A549 (cell line): ENCODE measurements at regions not wholly inside any gene's neighbourhood (a gene's known extent, or its start where the extent isn't known, plus 50 kb on each side); places are given as distances from the start of the nearest gene placed in this dataset.
A peak's percentile ranks its signal among the peaks of the same experiment; 100 is the strongest.

Experiments used
- ATAC-seq, 2 experiments: fragments of 200-7000 bp in 1 of 2; fragments of >200 bp in 1 of 2; cut with Nextera tagmentation in 1 of 2; cut with Tn5 transposase in 1 of 2; 3 replicates each; pipeline versions ENCODE4 v1.8.0 to v1.9.1; 2018 to 2020; ENCODE audit warnings: mild to moderate bottlenecking in 1 of 2, moderate library complexity in 1 of 2
- CTCF ChIA-PET: fragments of 300-600 bp; sonication (Branson Sonifier 250); formaldehyde crosslinking; extraction: SDS; loops from one replicate; lab custom pipeline; 2021; ENCODE audit warnings: antibody characterized with exemption, inconsistent platforms; lab: Yijun Ruan, JAX
- POLR2A ChIA-PET: fragments of 350-600 bp; formaldehyde crosslinking; extraction: SDS; loops from one replicate; lab custom pipeline; 2021; ENCODE audit warnings: antibody characterized with exemption, inconsistent platforms; lab: Yijun Ruan, JAX
- DNase-seq, 2 experiments: peaks; one replicate each; pipeline versions ENCODE4 v3.0.0 to v3.0.0-alpha.2; 2011 to 2016; ENCODE audit warnings: low read depth in 1 of 2, low spot score in 1 of 2
- FAIRE-seq: peaks from 2 replicates; lab custom pipeline; 2011; peaks lifted over from hg19 to GRCh38; lab: Jason Lieb, UNC
- H3K27ac ChIP-seq, 2 experiments: fragments of >200 bp; sonication (Bioruptor Twin); formaldehyde crosslinking; 3 replicates each; pipeline ENCODE4 v1.5.1; 2016 to 2017
- H3K4me1 ChIP-seq: fragments of >200 bp; sonication (Bioruptor Twin); formaldehyde crosslinking; 3 replicates; pipeline ENCODE4 v1.6.1; 2016
- H3K4me2 ChIP-seq: fragments of >200 bp; sonication (Bioruptor Twin); formaldehyde crosslinking; 3 replicates; pipeline ENCODE4 v1.6.1; 2016
- H3K4me3 ChIP-seq: fragments of >200 bp; sonication (Bioruptor Twin); formaldehyde crosslinking; 3 replicates; pipeline ENCODE4 v1.5.1; 2016
- H3K9me3 ChIP-seq: fragments of >200 bp; sonication (Bioruptor Twin); formaldehyde crosslinking; 3 replicates; pipeline ENCODE4 v1.6.1; 2016
- BCL3 ChIP-seq: fragments of >200 bp; sonication (Bioruptor Twin); formaldehyde crosslinking; IDR thresholded peaks from 3 replicates; pipeline ENCODE4 v1.6.1; 2016
- BHLHE40 ChIP-seq: IDR thresholded peaks from 2 replicates; pipeline ENCODE4 v1.6.1; 2012; ENCODE audit warnings: low read depth, low read length, inconsistent platforms
- CTCF ChIP-seq: fragments of >200 bp; sonication (Bioruptor Twin); formaldehyde crosslinking; IDR thresholded peaks from 3 replicates; pipeline ENCODE4 v1.5.1; 2016
- E2F6 ChIP-seq: IDR thresholded peaks from 2 replicates; pipeline ENCODE4 v1.6.1; 2012; ENCODE audit warnings: low read depth, borderline replicate concordance
- EHMT2 ChIP-seq: fragments of 200-600 bp; sonication (generic); IDR thresholded peaks from 2 replicates; pipeline ENCODE4 v1.6.1; 2016; ENCODE audit warnings: antibody characterized with exemption, low read depth, mild to moderate bottlenecking, moderate library complexity
- FOSL2 ChIP-seq, 2 experiments: fragments of 450-650 bp in 1 of 2; fragments of >200 bp in 1 of 2; sonication (Bioruptor Twin) in 1 of 2; formaldehyde crosslinking; IDR thresholded peaks; 2 replicates each; pipeline versions ENCODE4 v1.5.0 to v1.6.1; 2016 to 2020; ENCODE audit warnings: mild to moderate bottlenecking in 1 of 2, moderate library complexity in 1 of 2
- HMGXB4 ChIP-seq: fragments of 250-450 bp; sonication (Bioruptor Pico); IDR thresholded peaks from 2 replicates; pipeline ENCODE4 v1.5.0; 2021; ENCODE audit warnings: mild to moderate bottlenecking, moderate library complexity, borderline replicate concordance
- JUN ChIP-seq, 2 experiments: fragments of >200 bp; sonication (Bioruptor Twin); formaldehyde crosslinking; IDR thresholded peaks; 2 replicates in 1 of 2; 3 replicates in 1 of 2; pipeline ENCODE4 v1.6.1; 2016 to 2017
- JUNB ChIP-seq: fragments of >200 bp; sonication (Bioruptor Twin); formaldehyde crosslinking; IDR thresholded peaks from 2 replicates; pipeline ENCODE4 v1.6.1; 2016
- MAZ ChIP-seq: fragments of 150-350 bp; IDR thresholded peaks from 2 replicates; pipeline ENCODE4 v1.6.1; 2014; ENCODE audit warnings: antibody characterized with exemption, low read depth, low read length, borderline replicate concordance
- NFE2L2 ChIP-seq: fragments of 150-350 bp; conservative IDR thresholded peaks from 2 replicates; pipeline ENCODE4 v1.6.1; 2014; ENCODE audit warnings: low read length
- RAD21 ChIP-seq, 2 experiments: fragments of >200 bp in 1 of 2; sonication (Bioruptor Twin) in 1 of 2; formaldehyde crosslinking in 1 of 2; IDR thresholded peaks in 1 of 2; conservative IDR thresholded peaks in 1 of 2; 2 replicates in 1 of 2; 3 replicates in 1 of 2; pipeline ENCODE4 v1.6.1; 2012 to 2018; ENCODE audit warnings: inconsistent platforms in 1 of 2
- RCOR1 ChIP-seq: fragments of 150-350 bp; IDR thresholded peaks from 2 replicates; pipeline ENCODE4 v1.6.1; 2014; ENCODE audit warnings: antibody characterized with exemption, low read length, low read depth
- REST ChIP-seq: fragments of 200-600 bp; sonication (generic); IDR thresholded peaks from 2 replicates; pipeline ENCODE4 v1.6.1; 2016; ENCODE audit warnings: antibody characterized with exemption, mild to moderate bottlenecking, moderate library complexity
- SMC3 ChIP-seq: fragments of >200 bp; sonication (Bioruptor Twin); formaldehyde crosslinking; IDR thresholded peaks from 3 replicates; pipeline ENCODE4 v1.6.1; 2018; ENCODE audit warnings: inconsistent platforms
- SREBF2 ChIP-seq: fragments of 450-650 bp; IDR thresholded peaks from 2 replicates; pipeline ENCODE4 v1.6.1; 2014; ENCODE audit warnings: mild to moderate bottlenecking, moderate library complexity
- TP53 ChIP-seq: fragments of 250-450 bp; sonication (Bioruptor Pico); IDR thresholded peaks from 2 replicates; pipeline ENCODE4 v1.5.0; 2021; ENCODE audit warnings: mild to moderate bottlenecking, moderate library complexity
- ZC3H11A ChIP-seq: fragments of 450-650 bp; IDR thresholded peaks from 2 replicates; pipeline ENCODE4 v1.6.1; 2014; ENCODE audit warnings: antibody characterized with exemption, mild to moderate bottlenecking
- ZNF302 ChIP-seq: fragments of 250-450 bp; sonication (Bioruptor Pico); IDR thresholded peaks from 2 replicates; pipeline ENCODE4 v1.9.0; 2021; ENCODE audit warnings: inconsistent platforms, mild to moderate bottlenecking, moderate library complexity
- WGBS: methylation state at CpG from one replicate; pipeline ENCODE4 v1.1.6; 2017; ENCODE audit errors: missing lambda C conversion rate; 5-methylcytosine and 5-hydroxymethylcytosine counted together

- no peaks in the 10 kb centered on the region for H3K9me3 ChIP-seq
- POLR2A ChIA-PET = no interaction called here
- H3K4me3 ChIP-seq = no peak overlapping the region
- WGBS = 7% methylated on average over 10 of the region's 10 CpGs
- no peak for TF ChIP-seq E2F6
- no peak for TF ChIP-seq REST
- peak; percentile 53; the same call in 2 of the 3 replicates for TF ChIP-seq SMC3
- peak; percentile 56 to 73 for TF ChIP-seq RAD21 (conservative IDR thresholded peaks at IDR 0.05 in 1 of 2, IDR thresholded peaks at IDR 0.05 in 1 of 2)
- TF ChIP-seq CTCF = peak; percentile 52
- no peak for TF ChIP-seq HMGXB4 (CRISPR knock-in tag)
- no peak for TF ChIP-seq SREBF2
- TF ChIP-seq BCL3 = no peak
- no peak for TF ChIP-seq JUNB
- no peak for TF ChIP-seq MAZ
- TF ChIP-seq NFE2L2 = no peak
- TF ChIP-seq BHLHE40 = no peak
- TF ChIP-seq, all 56 proteins: peak for 3
- Histone ChIP-seq H3K4me2 (no peak overlapping the region), H3K4me1 (no peaks in the 10 kb centered on the region), H3K27ac (no peak overlapping the region)
- peak; percentile 73 to 96; a peak in 4 of 6 replicates for ATAC-seq
- CTCF ChIA-PET = interaction anchor here (0.6 to 1.7 kb wide), 14 partner anchors 8 to 1607 kb away, joined by 3 to 8 read pairs (median 4); no protein-coding TSS in a partner anchor
- FAIRE-seq = peak; percentile 13
- DNase-seq = peak; percentile 36 to 70
These were observed 589.3 kb upstream of the TMEM132C start for GRCh38 chr12:127677537-127678131.

GRCh38 chr12:127678945-127679344 lies 588.0 kb upstream of the TMEM132C start:
- ATAC-seq (no peak), FAIRE-seq (no peak), DNase-seq (no peak)
- H3K4me2 ChIP-seq = no peak overlapping the region
- no peaks in the 10 kb centered on the region for H3K4me1 ChIP-seq
- no peak overlapping the region for H3K4me3 ChIP-seq
- 22% methylated on average over 7 of the region's 7 CpGs for WGBS
- ChIA-PET POLR2A (no interaction called here), CTCF (interaction anchor here (0.7 kb wide), 1 partner anchor 1610 kb away, joined by 3 read pairs; no protein-coding TSS in a partner anchor)
- H3K9me3 ChIP-seq = no peaks in the 10 kb centered on the region
- H3K27ac ChIP-seq = no peak overlapping the region
- TF ChIP-seq CTCF = no peak
- TF ChIP-seq EHMT2 = no peak
- no peak for TF ChIP-seq JUN (IDR thresholded peaks at IDR 0.05)
- TF ChIP-seq ZC3H11A = no peak
- no peak for TF ChIP-seq TP53 (CRISPR knock-in tag)
- no peak for TF ChIP-seq SMC3
- TF ChIP-seq E2F6 = no peak
- TF ChIP-seq RCOR1 = no peak
- TF ChIP-seq NFE2L2 = no peak
- no peak for TF ChIP-seq ZNF302
- TF ChIP-seq FOSL2 (IDR thresholded peaks at IDR 0.05) = no peak
- TF ChIP-seq FOSL2 (CRISPR knock-in tag; IDR thresholded peaks at IDR 0.05) = no peak
- no peak for TF ChIP-seq JUNB
- TF ChIP-seq HMGXB4 (CRISPR knock-in tag) = no peak
